Ovary (tissue), 3 donors: ENCODE measurements at regions not wholly inside any gene's neighbourhood (a gene's known extent, or its start where the extent isn't known, plus 50 kb on each side); places are given as distances from the start of the nearest gene placed in this dataset.

Experiments used
- CTCF ChIP-seq, 3 donors: fragments of 450-650 bp in 2 of 3; fragments of 200-600 bp in 1 of 3; IDR thresholded peaks; one replicate each; pipeline versions ENCODE4 v1.5.1 to v1.8.0; 2016 to 2022; ENCODE audit warnings: antibody characterized with exemption in 3 of 3, mild to moderate bottlenecking in 1 of 3
- EP300 ChIP-seq: sonication (generic); formaldehyde crosslinking; IDR thresholded peaks from one replicate; pipeline ENCODE4 v1.6.1; 2017; ENCODE audit warnings: antibody characterized with exemption
- donor health status: DM: no; HTN: no; CAD: no.

- TF ChIP-seq CTCF (IDR thresholded peaks at IDR 0.05) = no peak
- no peak for TF ChIP-seq EP300
Observed at GRCh38 chr21:15355066-15355465, 290.3 kb upstream of the NRIP1 start.
